ENCODE measurements at regions not wholly inside any gene's neighbourhood (a gene's known extent, or its start where the extent isn't known, plus 50 kb on each side); places are given as distances from the start of the nearest gene placed in this dataset.

- H3K36me3 ChIP-seq (ENCODE audit: control insufficient read depth, low read length) = no peaks in the 10 kb centered on the region
- no peaks in the 10 kb centered on the region for H3F3A ChIP-seq (ENCODE audit: control insufficient read depth, insufficient read depth)
- no peaks in the 10 kb centered on the region for H3K9me2 ChIP-seq (replicated peaks; ENCODE audit: control insufficient read depth, low read length)
- H3K27me3 ChIP-seq (ENCODE audit: control insufficient read depth, low read length) = no peaks in the 10 kb centered on the region
- H3K4me3 ChIP-seq (ENCODE audit: low read length) = no peak overlapping the region
- no peak overlapping the region for H3K4me2 ChIP-seq (ENCODE audit: low read length)
- no peaks in the 10 kb centered on the region for H3K79me2 ChIP-seq (ENCODE audit: control insufficient read depth, low read length)
- H3K4me1 ChIP-seq (ENCODE audit: control insufficient read depth, low read length) = no peaks in the 10 kb centered on the region
- TF ChIP-seq EZH2phosphoT487 (IDR thresholded peaks at IDR 0.05; ENCODE audit: borderline replicate concordance, low read length) (no peak), CTCF (IDR thresholded peaks at IDR 0.05; ENCODE audit: low read depth, low read length, poor library complexity, severe bottlenecking) (no peak)
- H3K9me3 ChIP-seq (ENCODE audit: control insufficient read depth, insufficient read depth, low read length) = no peaks in the 10 kb centered on the region
- H4K20me1 ChIP-seq (ENCODE audit: control insufficient read depth, insufficient read depth, low read depth, low read length) = no peaks in the 10 kb centered on the region
- no peak overlapping the region for H3K27ac ChIP-seq (ENCODE audit: low read depth, low read length)
Measured at GRCh38 chr2:21599417-21599816, 475.6 kb downstream of the TDRD15 start.

GRCh38 chr2:21602789-21603188, 479.0 kb downstream of the TDRD15 start:
- no peaks in the 10 kb centered on the region for H3K79me2 ChIP-seq (ENCODE audit: control insufficient read depth, low read length)
- no peaks in the 10 kb centered on the region for H3K27me3 ChIP-seq (ENCODE audit: control insufficient read depth, low read length)
- no peaks in the 10 kb centered on the region for H3F3A ChIP-seq (ENCODE audit: control insufficient read depth, insufficient read depth)
- H3K27ac ChIP-seq (ENCODE audit: low read depth, low read length) = no peak overlapping the region
- H3K4me1 ChIP-seq (ENCODE audit: control insufficient read depth, low read length) = no peaks in the 10 kb centered on the region
- H4K20me1 ChIP-seq (ENCODE audit: control insufficient read depth, insufficient read depth, low read depth, low read length) = no peaks in the 10 kb centered on the region
- H3K36me3 ChIP-seq (ENCODE audit: control insufficient read depth, low read length) = no peaks in the 10 kb centered on the region
- no peak overlapping the region for H3K4me2 ChIP-seq (ENCODE audit: low read length)
- no peak for TF ChIP-seq CTCF (IDR thresholded peaks at IDR 0.05; ENCODE audit: low read depth, low read length, poor library complexity, severe bottlenecking)
- TF ChIP-seq EZH2phosphoT487 (IDR thresholded peaks at IDR 0.05; ENCODE audit: borderline replicate concordance, low read length) = no peak
- H3K9me2 ChIP-seq (replicated peaks; ENCODE audit: control insufficient read depth, low read length) = no peaks in the 10 kb centered on the region
- no peak overlapping the region for H3K4me3 ChIP-seq (ENCODE audit: low read length)
- H3K9me3 ChIP-seq (ENCODE audit: control insufficient read depth, insufficient read depth, low read length) = no peaks in the 10 kb centered on the region

- Histone ChIP-seq H3K9me2 (replicated peaks; ENCODE audit: control insufficient read depth, low read length) (no peaks in the 10 kb centered on the region), H3K27ac (ENCODE audit: low read depth, low read length) (no peak overlapping the region), H3K4me1 (ENCODE audit: control insufficient read depth, low read length) (no peaks in the 10 kb centered on the region), H3K36me3 (ENCODE audit: control insufficient read depth, low read length) (no peaks in the 10 kb centered on the region), H3K79me2 (ENCODE audit: control insufficient read depth, low read length) (no peaks in the 10 kb centered on the region), H3K4me3 (ENCODE audit: low read length) (no peak overlapping the region), H3K4me2 (ENCODE audit: low read length) (no peak overlapping the region), H3K9me3 (ENCODE audit: control insufficient read depth, insufficient read depth, low read length) (no peaks in the 10 kb centered on the region), H3F3A (ENCODE audit: control insufficient read depth, insufficient read depth) (no peaks in the 10 kb centered on the region), H3K27me3 (ENCODE audit: control insufficient read depth, low read length) (no peaks in the 10 kb centered on the region), H4K20me1 (ENCODE audit: control insufficient read depth, insufficient read depth, low read depth, low read length) (no peaks in the 10 kb centered on the region)
- TF ChIP-seq EZH2phosphoT487 (IDR thresholded peaks at IDR 0.05; ENCODE audit: borderline replicate concordance, low read length) (no peak), CTCF (IDR thresholded peaks at IDR 0.05; ENCODE audit: low read depth, low read length, poor library complexity, severe bottlenecking) (no peak)
Measured at GRCh38 chr2:21607572-21607971, 483.8 kb downstream of the TDRD15 start.

GRCh38 chr2:21610304-21610703, 486.5 kb downstream of the TDRD15 start:
- TF ChIP-seq EZH2phosphoT487 (IDR thresholded peaks at IDR 0.05; ENCODE audit: borderline replicate concordance, low read length) (no peak), CTCF (IDR thresholded peaks at IDR 0.05; ENCODE audit: low read depth, low read length, poor library complexity, severe bottlenecking) (no peak)
- Histone ChIP-seq H3K9me2 (replicated peaks; ENCODE audit: control insufficient read depth, low read length) (no peaks in the 10 kb centered on the region), H3K27ac (ENCODE audit: low read depth, low read length) (no peak overlapping the region), H3K4me2 (ENCODE audit: low read length) (no peak overlapping the region), H3K4me3 (ENCODE audit: low read length) (no peak overlapping the region), H3K9me3 (ENCODE audit: control insufficient read depth, insufficient read depth, low read length) (no peaks in the 10 kb centered on the region), H3K36me3 (ENCODE audit: control insufficient read depth, low read length) (no peaks in the 10 kb centered on the region), H3K4me1 (ENCODE audit: control insufficient read depth, low read length) (no peaks in the 10 kb centered on the region), H3K79me2 (ENCODE audit: control insufficient read depth, low read length) (no peaks in the 10 kb centered on the region), H4K20me1 (ENCODE audit: control insufficient read depth, insufficient read depth, low read depth, low read length) (no peaks in the 10 kb centered on the region), H3K27me3 (ENCODE audit: control insufficient read depth, low read length) (no peaks in the 10 kb centered on the region), H3F3A (ENCODE audit: control insufficient read depth, insufficient read depth) (no peaks in the 10 kb centered on the region)
